ENCODE measurements at regions not wholly inside any gene's neighbourhood (a gene's known extent, or its start where the extent isn't known, plus 50 kb on each side); places are given as distances from the start of the nearest gene placed in this dataset.

DNA sequence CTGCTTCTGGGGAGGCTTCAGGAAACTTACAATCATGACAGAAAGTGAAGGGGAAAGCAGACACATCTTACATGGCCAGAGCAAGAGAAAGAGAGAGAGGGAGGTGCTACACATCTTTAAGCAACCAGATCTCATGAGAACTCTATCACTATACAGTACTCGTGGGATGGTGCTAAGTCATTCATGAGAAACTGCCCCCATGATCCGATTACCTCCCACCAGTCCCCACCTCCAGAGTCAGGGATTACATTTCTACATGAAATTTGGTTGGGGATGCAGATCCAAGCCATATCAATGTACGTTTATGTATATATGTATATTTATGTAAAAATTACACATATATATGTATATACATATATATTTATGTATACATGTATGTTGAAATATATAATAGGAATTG lies 54.4 kb upstream of the CCDC112 start:
- no peaks in the 10 kb centered on the region for H3K36me3 Mint-ChIP-seq (ENCODE audit: low read depth)
- ChIA-PET CTCF (no interaction called here), POLR2A (no interaction called here)
- DNase-seq, result no peak
- H3K27ac Mint-ChIP-seq, result no peak overlapping the region
- no peak overlapping the region for H3K4me3 Mint-ChIP-seq
- H3K9me3 Mint-ChIP-seq, result no peaks in the 10 kb centered on the region
- H3K4me1 Mint-ChIP-seq, result no peaks in the 10 kb centered on the region
- peaks cover 13% of the 10 kb centered on the region for H3K27me3 Mint-ChIP-seq

DNA sequence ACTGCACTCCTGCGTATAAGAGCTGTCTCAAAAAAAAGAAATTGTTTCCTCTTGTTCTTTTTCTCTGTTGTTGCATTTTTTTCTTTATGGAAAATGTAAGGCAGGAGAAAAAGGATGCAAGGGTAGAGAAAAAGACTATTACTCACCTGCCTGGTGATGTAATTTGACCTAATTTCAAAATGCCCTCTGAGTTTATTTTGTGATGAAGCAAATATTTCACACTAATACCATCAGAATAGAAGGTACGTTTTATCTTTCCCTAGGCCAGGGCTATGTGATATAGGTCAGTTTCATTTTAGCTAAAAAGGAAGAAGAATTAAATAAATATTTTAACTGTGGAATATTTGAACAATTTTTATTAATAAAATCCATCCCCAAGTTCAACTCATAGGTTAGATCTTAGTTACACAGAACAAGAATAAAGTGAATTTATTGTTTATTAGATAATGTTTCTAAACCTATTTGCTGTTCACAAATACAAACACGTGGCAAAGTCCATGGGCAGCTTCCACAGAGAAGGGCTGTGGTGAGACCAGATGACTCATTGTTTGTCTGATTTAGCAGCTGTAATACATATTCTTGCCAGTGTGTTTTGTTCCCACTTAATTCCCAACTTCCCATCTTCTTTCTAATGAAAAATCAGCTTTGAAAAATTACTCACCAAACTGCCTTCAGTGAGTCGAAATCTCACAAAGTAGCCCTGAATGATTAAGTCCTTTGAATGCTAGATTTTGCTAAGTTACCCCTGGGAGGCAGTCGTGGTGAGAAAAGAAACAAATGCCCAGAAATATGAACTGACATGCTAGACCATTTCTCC lies 52.8 kb upstream of the CCDC112 start:
- Mint-ChIP-seq H3K27me3 (peaks cover 18% of the 10 kb centered on the region), H3K4me3 (no peak overlapping the region), H3K36me3 (ENCODE audit: low read depth) (no peaks in the 10 kb centered on the region), H3K9me3 (no peaks in the 10 kb centered on the region), H3K4me1 (no peaks in the 10 kb centered on the region), H3K27ac (no peak overlapping the region)
- DNase-seq, result no peak
- CTCF ChIA-PET, result interaction anchor here (0.6 kb wide), 1 partner anchor 172 kb away, joined by 4 read pairs; no protein-coding TSS in a partner anchor
- POLR2A ChIA-PET, result no interaction called here

DNA sequence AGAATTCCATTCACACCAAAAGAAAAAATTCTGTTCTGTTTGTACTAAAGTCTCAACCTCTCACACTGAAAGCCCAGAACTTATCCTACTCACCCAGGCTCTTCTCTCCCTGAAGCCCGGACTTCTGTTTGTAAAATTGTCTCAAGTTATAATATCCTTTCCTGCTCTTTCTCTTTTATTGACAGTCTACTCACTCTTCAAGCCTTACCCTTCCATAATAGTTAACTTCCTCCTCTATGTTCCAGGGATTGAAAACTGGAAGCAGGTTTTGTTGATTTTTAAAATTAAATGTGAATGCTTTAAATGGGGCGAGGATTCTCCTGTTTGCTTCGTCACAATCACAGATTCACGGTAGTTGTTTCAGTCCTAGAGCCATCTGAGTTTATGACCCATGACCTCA lies 51.7 kb upstream of the CCDC112 start:
- Mint-ChIP-seq H3K4me1 (no peaks in the 10 kb centered on the region), H3K4me3 (no peak overlapping the region), H3K36me3 (ENCODE audit: low read depth) (no peaks in the 10 kb centered on the region), H3K27me3 (peaks cover 12% of the 10 kb centered on the region), H3K27ac (no peak overlapping the region), H3K9me3 (no peaks in the 10 kb centered on the region)
- POLR2A ChIA-PET, result interaction anchor here (0.6 kb wide), 1 partner anchor 52 kb away, joined by 4 read pairs; the partner anchor contains the start of gene CCDC112
- CTCF ChIA-PET, result no interaction called here
- DNase-seq, result no peak
